Natural killer cell treated with Interleukin-12 subunit alpha and Interleukin-12 subunit beta and Interleukin-15 and Interleukin-18, amount 100 ng/mL, for 72 hours (primary cell): ENCODE measurements at regions not wholly inside any gene's neighbourhood (a gene's known extent, or its start where the extent isn't known, plus 50 kb on each side); places are given as distances from the start of the nearest gene placed in this dataset.

Experiments used
- ATAC-seq, 2 donors: fragments of 150-1000 bp; cut with Tn5 transposase in 1 of 2; sonication (Bioruptor Pico), chemical (Tn5 transposase) in 1 of 2; 2 replicates each; pipeline ENCODE4 v1.10.0; 2021
- DNase-seq: peaks from one replicate; pipeline ENCODE4 v3.0.0; 2022; ENCODE audit warnings: low spot score
- H3K27ac Mint-ChIP-seq, 2 donors: 1 replicate in 1 of 2; 2 replicates in 1 of 2; pipeline ENCODE4 v1.8.0; 2022; ENCODE audit warnings: mixed read lengths in 2 of 2, mild to moderate bottlenecking in 1 of 2, moderate library complexity in 1 of 2
- H3K27me3 Mint-ChIP-seq, 2 donors: 1 replicate in 1 of 2; 2 replicates in 1 of 2; pipeline ENCODE4 v1.8.0; 2022; ENCODE audit warnings: mixed read lengths in 2 of 2
- H3K36me3 Mint-ChIP-seq: one replicate; pipeline ENCODE4 v1.8.0; 2022; ENCODE audit warnings: mixed read lengths
- H3K4me1 Mint-ChIP-seq, 2 donors: 1 replicate in 1 of 2; 2 replicates in 1 of 2; pipeline ENCODE4 v1.8.0; 2022; ENCODE audit warnings: low read depth in 2 of 2, mixed read lengths in 2 of 2, mild to moderate bottlenecking in 1 of 2
- H3K4me3 Mint-ChIP-seq: one replicate; pipeline ENCODE4 v1.8.0; 2022; ENCODE audit warnings: mixed read lengths
- H3K9me3 Mint-ChIP-seq: 2 replicates; pipeline ENCODE4 v1.8.0; 2022; ENCODE audit warnings: mixed read lengths

- no peaks in the 10 kb centered on the region for H3K9me3 Mint-ChIP-seq
- H3K4me1 Mint-ChIP-seq, result no peaks in the 10 kb centered on the region
- H3K4me3 Mint-ChIP-seq, result no peak overlapping the region
- no peaks in the 10 kb centered on the region for H3K36me3 Mint-ChIP-seq
- no peak for DNase-seq
- ATAC-seq, result no peak
- peaks cover 0 to 8% of the 10 kb centered on the region in 2 donors for H3K27me3 Mint-ChIP-seq
- H3K27ac Mint-ChIP-seq, result no peak overlapping the region
Measured at GRCh38 chr10:78291722-78292121, 258.1 kb downstream of the RPS24 start.

- Mint-ChIP-seq H3K4me1 (no peaks in the 10 kb centered on the region), H3K4me3 (no peak overlapping the region), H3K27me3 (peaks cover 0 to 8% of the 10 kb centered on the region in 2 donors), H3K27ac (no peak overlapping the region), H3K9me3 (no peaks in the 10 kb centered on the region), H3K36me3 (no peaks in the 10 kb centered on the region)
- DNase-seq (no peak), ATAC-seq (no peak)
Measured at GRCh38 chr10:78292250-78292981, 258.8 kb downstream of the RPS24 start.

GRCh38 chr10:78292982-78293865, 259.6 kb downstream of the RPS24 start:
- H3K4me1 Mint-ChIP-seq, result no peaks in the 10 kb centered on the region
- H3K27me3 Mint-ChIP-seq, result peaks cover 0 to 8% of the 10 kb centered on the region in 2 donors
- H3K36me3 Mint-ChIP-seq, result no peaks in the 10 kb centered on the region
- no peak for ATAC-seq
- H3K4me3 Mint-ChIP-seq, result no peak overlapping the region
- no peak for DNase-seq
- no peaks in the 10 kb centered on the region for H3K9me3 Mint-ChIP-seq
- H3K27ac Mint-ChIP-seq, result no peak overlapping the region

- no peak overlapping the region for H3K4me3 Mint-ChIP-seq
- DNase-seq (no peak), ATAC-seq (no peak)
- H3K9me3 Mint-ChIP-seq, result no peaks in the 10 kb centered on the region
- H3K27ac Mint-ChIP-seq, result no peak overlapping the region
- H3K36me3 Mint-ChIP-seq, result no peaks in the 10 kb centered on the region
- H3K27me3 Mint-ChIP-seq, result no peaks in the 10 kb centered on the region
- peaks cover 0 to 5% of the 10 kb centered on the region in 2 donors for H3K4me1 Mint-ChIP-seq
Measured at GRCh38 chr10:78295242-78295641, 261.6 kb downstream of the RPS24 start.

- no peaks in the 10 kb centered on the region for H3K27me3 Mint-ChIP-seq
Measured at GRCh38 chr10:78296785-78297184, 263.1 kb downstream of the RPS24 start.

GRCh38 chr10:78297997-78298396, 264.3 kb downstream of the RPS24 start:
- Mint-ChIP-seq H3K27me3 (no peaks in the 10 kb centered on the region), H3K4me1 (peaks cover 8 to 19% of the 10 kb centered on the region in 2 donors), H3K4me3 (no peak overlapping the region), H3K9me3 (peaks cover 3% of the 10 kb centered on the region), H3K27ac (peak overlapping the region in 1 of 2 donors; percentile 37), H3K36me3 (no peaks in the 10 kb centered on the region)
- no peak for ATAC-seq
- DNase-seq, result no peak

More at GRCh38 chr10:78296785-78297184, 263.1 kb downstream of the RPS24 start:
- H3K9me3 Mint-ChIP-seq, result peaks cover 3% of the 10 kb centered on the region
- DNase-seq (no peak), ATAC-seq (no peak)
- no peak overlapping the region for H3K27ac Mint-ChIP-seq
- H3K36me3 Mint-ChIP-seq, result no peaks in the 10 kb centered on the region
- H3K4me1 Mint-ChIP-seq, result peaks cover 0 to 9% of the 10 kb centered on the region in 2 donors
- no peak overlapping the region for H3K4me3 Mint-ChIP-seq

- DNase-seq (no peak), ATAC-seq (no peak)
- Mint-ChIP-seq H3K9me3 (peaks cover 3% of the 10 kb centered on the region), H3K36me3 (no peaks in the 10 kb centered on the region), H3K4me3 (no peak overlapping the region), H3K27ac (no peak overlapping the region), H3K27me3 (no peaks in the 10 kb centered on the region), H3K4me1 (peaks cover 8 to 23% of the 10 kb centered on the region in 2 donors)
Measured at GRCh38 chr10:78298835-78299234, 265.2 kb downstream of the RPS24 start.

GRCh38 chr10:78299851-78300468, 266.3 kb downstream of the RPS24 start:
- peak overlapping the region in 1 of 2 donors; percentile 62 for H3K27ac Mint-ChIP-seq
- peaks cover 8 to 23% of the 10 kb centered on the region in 2 donors for H3K4me1 Mint-ChIP-seq
- no peaks in the 10 kb centered on the region for H3K27me3 Mint-ChIP-seq
- ATAC-seq (no peak), DNase-seq (no peak)
- no peaks in the 10 kb centered on the region for H3K36me3 Mint-ChIP-seq
- H3K9me3 Mint-ChIP-seq, result peaks cover 3% of the 10 kb centered on the region
- H3K4me3 Mint-ChIP-seq, result no peak overlapping the region

- Mint-ChIP-seq H3K36me3 (no peaks in the 10 kb centered on the region), H3K27ac (peak overlapping the region in 1 of 2 donors; percentile 5), H3K27me3 (peaks cover 0 to 3% of the 10 kb centered on the region in 2 donors), H3K4me3 (no peak overlapping the region), H3K4me1 (peaks cover 12 to 23% of the 10 kb centered on the region in 2 donors), H3K9me3 (peaks cover 3% of the 10 kb centered on the region)
- DNase-seq (no peak), ATAC-seq (no peak)
Measured at GRCh38 chr10:78300526-78300925, 266.9 kb downstream of the RPS24 start.

- ATAC-seq, result no peak
- H3K4me3 Mint-ChIP-seq, result no peak overlapping the region
- no peak overlapping the region for H3K27ac Mint-ChIP-seq
- no peaks in the 10 kb centered on the region for H3K36me3 Mint-ChIP-seq
- H3K9me3 Mint-ChIP-seq, result peaks cover 3% of the 10 kb centered on the region
- H3K27me3 Mint-ChIP-seq, result peaks cover 8 to 13% of the 10 kb centered on the region in 2 donors
- DNase-seq, result no peak
- H3K4me1 Mint-ChIP-seq, result peaks cover 14 to 26% of the 10 kb centered on the region in 2 donors
Measured at GRCh38 chr10:78301481-78301880, 267.8 kb downstream of the RPS24 start.

- peaks cover 3% of the 10 kb centered on the region for H3K9me3 Mint-ChIP-seq
- ATAC-seq (no peak), DNase-seq (no peak)
- no peaks in the 10 kb centered on the region for H3K36me3 Mint-ChIP-seq
- H3K4me1 Mint-ChIP-seq, result peaks cover 14 to 26% of the 10 kb centered on the region in 2 donors
- peak overlapping the region; percentile 77 to 86 for H3K27ac Mint-ChIP-seq
- H3K27me3 Mint-ChIP-seq, result peaks cover 12 to 18% of the 10 kb centered on the region in 2 donors
- H3K4me3 Mint-ChIP-seq, result peak overlapping the region; percentile 89
Measured at GRCh38 chr10:78301891-78302738, 268.5 kb downstream of the RPS24 start.

- peaks cover 3% of the 10 kb centered on the region for H3K9me3 Mint-ChIP-seq
- H3K27me3 Mint-ChIP-seq, result peaks cover 12 to 18% of the 10 kb centered on the region in 2 donors
- H3K4me1 Mint-ChIP-seq, result peaks cover 14 to 26% of the 10 kb centered on the region in 2 donors
- DNase-seq, result no peak
- peak overlapping the region; percentile 77 to 86 for H3K27ac Mint-ChIP-seq
- H3K36me3 Mint-ChIP-seq, result no peaks in the 10 kb centered on the region
- H3K4me3 Mint-ChIP-seq, result peak overlapping the region; percentile 89
- no peak for ATAC-seq
Measured at GRCh38 chr10:78302739-78302988, 269.0 kb downstream of the RPS24 start.
